SK-N-SH (cell line): ENCODE measurements at regions not wholly inside any gene's neighbourhood (a gene's known extent, or its start where the extent isn't known, plus 50 kb on each side); places are given as distances from the start of the nearest gene placed in this dataset.

Experiments used
- CHD2 ChIP-seq: fragments of 150-350 bp; IDR thresholded peaks from 2 replicates; pipeline ENCODE4 v1.6.1; 2018; ENCODE audit warnings: low read length; ENCODE audit not compliant: partially characterized antibody
- CTCF ChIP-seq: fragments of 200-600 bp; sonication (generic); IDR thresholded peaks from 2 replicates; pipeline ENCODE4 v1.6.1; 2017; ENCODE audit warnings: antibody characterized with exemption, mild to moderate bottlenecking, moderate library complexity
- ELF1 ChIP-seq: IDR thresholded peaks from 2 replicates; pipeline ENCODE4 v1.4.0; 2012
- EP300 ChIP-seq, 2 experiments: IDR thresholded peaks; 2 replicates each; pipeline versions ENCODE4 v1.4.0 to v1.6.1; 2012; ENCODE audit warnings: borderline replicate concordance in 1 of 2, low read depth in 1 of 2, low read length in 1 of 2
- EZH2phosphoT487 ChIP-seq: fragments of 200-600 bp; sonication (generic); IDR thresholded peaks from 2 replicates; pipeline ENCODE4 v1.6.1; 2017; ENCODE audit warnings: low read depth, mixed run types, mild to moderate bottlenecking, antibody characterized with exemption, moderate library complexity, borderline replicate concordance
- GATA2 ChIP-seq: sonication (generic); formaldehyde crosslinking; IDR thresholded peaks from 2 replicates; pipeline ENCODE4 v1.5.0; 2020; ENCODE audit warnings: mild to moderate bottlenecking, missing genetic modification reagents
- JUND ChIP-seq: IDR thresholded peaks from 2 replicates; pipeline ENCODE4 v1.4.0; 2012
- NRF1 ChIP-seq: IDR thresholded peaks from 2 replicates; pipeline ENCODE4 v1.6.1; 2012; ENCODE audit warnings: low read depth, mild to moderate bottlenecking, low read length
- POLR2AphosphoS5 ChIP-seq: IDR thresholded peaks from 2 replicates; pipeline ENCODE4 v1.6.1; 2012; ENCODE audit warnings: low read depth, low read length
- REST ChIP-seq: IDR thresholded peaks from 2 replicates; pipeline ENCODE4 v1.6.1; 2012; ENCODE audit warnings: mild to moderate bottlenecking, low read depth, low read length, moderate library complexity
- RFX5 ChIP-seq: IDR thresholded peaks from 2 replicates; pipeline ENCODE4 v1.6.1; 2012; ENCODE audit warnings: mild to moderate bottlenecking, improper control_type of control experiment, low read length
- TAF1 ChIP-seq: IDR thresholded peaks from 2 replicates; pipeline ENCODE4 v1.6.1; 2012; ENCODE audit warnings: low read depth, mild to moderate bottlenecking, low read length, moderate library complexity, borderline replicate concordance
- TF ChIP-seq, protein P1 (sequence below): IDR thresholded peaks from 2 replicates; pipeline ENCODE4 v1.4.0; 2012; ENCODE audit warnings: low read depth, borderline replicate concordance
- TF ChIP-seq, protein P2 (sequence below): IDR thresholded peaks from 2 replicates; pipeline ENCODE4 v1.4.0; 2012; ENCODE audit warnings: low read depth

DNA sequence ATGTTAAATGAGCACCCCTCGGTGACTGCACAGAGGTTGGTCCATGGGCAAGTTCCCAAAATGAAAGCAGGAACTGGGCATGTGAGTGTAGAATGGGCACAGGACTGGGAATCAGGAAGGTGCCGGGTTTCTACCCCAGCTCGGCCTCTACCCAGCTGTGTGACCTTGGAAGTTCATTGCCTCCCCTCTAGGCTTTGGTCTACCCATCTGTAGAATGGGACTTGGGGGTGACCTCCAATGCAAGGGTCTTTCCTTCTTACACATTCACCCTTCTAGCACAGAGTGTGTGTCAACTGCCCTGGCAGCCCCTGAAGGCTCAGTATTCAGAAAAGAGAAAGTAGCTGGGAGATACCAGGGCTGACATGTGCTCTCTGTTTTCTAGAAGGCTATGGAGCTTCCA is 72.3 kb upstream of the PIAS1 start:
- TF ChIP-seq RFX5 (no peak), CHD2 (no peak), CTCF (no peak), POLR2AphosphoS5 (no peak), JUND (no peak), ELF1 (no peak), EP300 (IDR thresholded peaks at IDR 0.05; ENCODE audit: borderline replicate concordance in 1 of 2, low read depth in 1 of 2, low read length in 1 of 2) (no peak), GATA2 (CRISPR knock-in tag) (no peak), EZH2phosphoT487 (no peak), TAF1 (no peak), REST (no peak), NRF1 (no peak)
- TF ChIP-seq, protein P1, sequence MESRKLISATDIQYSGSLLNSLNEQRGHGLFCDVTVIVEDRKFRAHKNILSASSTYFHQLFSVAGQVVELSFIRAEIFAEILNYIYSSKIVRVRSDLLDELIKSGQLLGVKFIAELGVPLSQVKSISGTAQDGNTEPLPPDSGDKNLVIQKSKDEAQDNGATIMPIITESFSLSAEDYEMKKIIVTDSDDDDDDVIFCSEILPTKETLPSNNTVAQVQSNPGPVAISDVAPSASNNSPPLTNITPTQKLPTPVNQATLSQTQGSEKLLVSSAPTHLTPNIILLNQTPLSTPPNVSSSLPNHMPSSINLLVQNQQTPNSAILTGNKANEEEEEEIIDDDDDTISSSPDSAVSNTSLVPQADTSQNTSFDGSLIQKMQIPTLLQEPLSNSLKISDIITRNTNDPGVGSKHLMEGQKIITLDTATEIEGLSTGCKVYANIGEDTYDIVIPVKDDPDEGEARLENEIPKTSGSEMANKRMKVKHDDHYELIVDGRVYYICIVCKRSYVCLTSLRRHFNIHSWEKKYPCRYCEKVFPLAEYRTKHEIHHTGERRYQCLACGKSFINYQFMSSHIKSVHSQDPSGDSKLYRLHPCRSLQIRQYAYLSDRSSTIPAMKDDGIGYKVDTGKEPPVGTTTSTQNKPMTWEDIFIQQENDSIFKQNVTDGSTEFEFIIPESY, result no peak
- TF ChIP-seq, protein P2, sequence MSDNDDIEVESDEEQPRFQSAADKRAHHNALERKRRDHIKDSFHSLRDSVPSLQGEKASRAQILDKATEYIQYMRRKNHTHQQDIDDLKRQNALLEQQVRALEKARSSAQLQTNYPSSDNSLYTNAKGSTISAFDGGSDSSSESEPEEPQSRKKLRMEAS, result no peak
